ENCODE measurements at regions not wholly inside any gene's neighbourhood (a gene's known extent, or its start where the extent isn't known, plus 50 kb on each side); places are given as distances from the start of the nearest gene placed in this dataset.

- dilution Hi-C loops (cut with MboI; ENCODE audit: extremely low pct_ligation_motif_present, low sequenced_read_pairs): no loop called here
Observed at GRCh38 chr11:103532133-103532788, 423.0 kb downstream of the DYNC2H1 start.

More at GRCh38 chr11:103532133-103532788, 423.0 kb downstream of the DYNC2H1 start:
- TF ChIP-seq JUN (IDR thresholded peaks at IDR 0.05; ENCODE audit: borderline replicate concordance, insufficient read depth, insufficient read length, low read depth) (peak; percentile 87), FOS (IDR thresholded peaks at IDR 0.05; ENCODE audit: borderline replicate concordance, insufficient read depth, low read length) (peak; percentile 79), POLR2A (IDR thresholded peaks at IDR 0.05; ENCODE audit: low read depth, low read length) (no peak), POLR2AphosphoS5 (IDR thresholded peaks at IDR 0.05; ENCODE audit: insufficient read depth, low read depth, low read length) (peak; percentile 57), CTCF (IDR thresholded peaks at IDR 0.05; ENCODE audit: extremely low read depth in 1 of 2, insufficient read depth in 1 of 2, low read depth in 1 of 2, low read length in 2 of 2) (no peak)
- Histone ChIP-seq H3K4me3 (replicated peaks in 1 of 3; ENCODE audit: insufficient read depth in 1 of 3, low read depth in 1 of 3, low read length in 3 of 3) (no peak overlapping the region), H3K79me2 (ENCODE audit: control insufficient read depth, insufficient read depth, low read length) (no peaks in the 10 kb centered on the region), H3K27ac (ENCODE audit: insufficient read depth, low read depth, low read length) (peak overlapping the region; percentile 95), H3K9me1 (replicated peaks; ENCODE audit: control insufficient read depth, extremely low read depth, insufficient read depth, low read length) (no peaks in the 10 kb centered on the region), H3K27me3 (ENCODE audit: control insufficient read depth in 2 of 2, insufficient read depth in 2 of 2, low read length in 2 of 2) (no peaks in the 10 kb centered on the region), H3K36me3 (ENCODE audit: control insufficient read depth in 2 of 2, extremely low read depth in 1 of 2, insufficient read depth in 2 of 2, low read length in 2 of 2) (no peaks in the 10 kb centered on the region), H2AFZ (ENCODE audit: low read depth, low read length) (no peak overlapping the region), H3K9me3 (replicated peaks; ENCODE audit: control insufficient read depth, insufficient read depth, low read length) (no peaks in the 10 kb centered on the region), H4K20me1 (replicated peaks; ENCODE audit: control insufficient read depth, extremely low read depth, insufficient read depth, low read length) (no peaks in the 10 kb centered on the region), H3K4me1 (ENCODE audit: control insufficient read depth, extremely low read depth, insufficient read depth, low read length) (peaks cover 54% of the 10 kb centered on the region), H3K4me2 (ENCODE audit: insufficient read depth, low read length) (peak overlapping the region; percentile 18), H3K9ac (replicated peaks; ENCODE audit: extremely low read depth, insufficient read depth, low read length) (peak overlapping the region; percentile 33)
- POLR2A ChIA-PET: interaction anchor here (0.6 kb wide), 1 partner anchor 93 kb away, joined by 6 read pairs; no protein-coding TSS in a partner anchor
- CTCF ChIA-PET: interaction anchor here (1.3 kb wide), 1 partner anchor 56 kb away, joined by 3 read pairs; no protein-coding TSS in a partner anchor
- DNase-seq (ENCODE audit: low read depth, low spot score) (peak; percentile 63), FAIRE-seq (peak; percentile 49)
- intact Hi-C loops (cut with micrococcal nuclease): loop anchor here (1.0 to 10.0 kb wide), 6 partner anchors 56 to 727 kb away; partner anchors contain the start of gene DCUN1D5
- BruUV-seq (replicated peaks): TSS peak; percentile 17
